Activated T-cell treated with anti-CD3 and anti-CD28 coated beads, Interleukin-2, amount 50 U/mL, for 4 hours (primary cell): ENCODE measurements at regions not wholly inside any gene's neighbourhood (a gene's known extent, or its start where the extent isn't known, plus 50 kb on each side); places are given as distances from the start of the nearest gene placed in this dataset.
"Not testable (repeated sequence)": the region's sequence is repeated elsewhere in the genome, so short reads cannot be mapped to it uniquely, and the experiment has no call there.

Experiments used
- ATAC-seq, 2 donors: fragments of 200-7000 bp; cut with Tn5 transposase; one replicate each; pipeline ENCODE4 v1.10.0; 2021
- DNase-seq: peaks from one replicate; pipeline ENCODE4 v3.0.0-alpha.2; 2020
- H3K27me3 Mint-ChIP-seq: one replicate; pipeline ENCODE4 v1.8.0; 2021; ENCODE audit warnings: low read depth, mixed read lengths
- H3K36me3 Mint-ChIP-seq: one replicate; pipeline ENCODE4 v1.8.0; 2022; ENCODE audit warnings: mixed read lengths; ENCODE audit not compliant: insufficient read depth
- H3K4me1 Mint-ChIP-seq: one replicate; pipeline ENCODE4 v1.8.0; 2021; ENCODE audit warnings: low read depth, mixed read lengths
- H3K4me3 Mint-ChIP-seq: one replicate; pipeline ENCODE4 v1.8.0; 2021; ENCODE audit warnings: mild to moderate bottlenecking, moderate library complexity, mixed read lengths
- H3K9me3 Mint-ChIP-seq: one replicate; pipeline ENCODE4 v1.8.0; 2021; ENCODE audit warnings: mixed read lengths

DNA sequence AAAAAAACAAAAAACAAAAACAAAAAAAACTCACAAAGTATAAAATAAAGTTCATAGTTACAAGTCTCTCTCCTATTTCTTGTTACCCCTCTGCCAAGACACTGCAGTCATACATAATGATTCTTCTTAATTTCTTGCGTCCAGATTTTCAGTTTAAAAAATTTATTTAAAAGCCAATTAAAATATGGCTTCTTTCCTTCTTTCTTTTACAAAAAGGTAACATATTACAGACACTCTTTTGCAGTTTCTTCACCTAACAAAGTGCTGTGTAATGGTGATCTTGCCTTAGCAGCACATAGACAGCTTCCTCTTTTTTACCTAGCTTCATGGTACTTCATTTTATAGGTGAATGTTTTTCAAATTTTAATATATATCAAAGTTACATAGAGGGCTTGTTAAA lies 136.1 kb upstream of the SGO1 start:
- Mint-ChIP-seq H3K4me3 (no peak overlapping the region), H3K27me3 (no peaks in the 10 kb centered on the region), H3K36me3 (no peaks in the 10 kb centered on the region), H3K9me3 (no peaks in the 10 kb centered on the region), H3K4me1 (no peaks in the 10 kb centered on the region)
- ATAC-seq (no peak), DNase-seq (no peak)

GRCh38 chr3:20321391-20322047 lies 135.5 kb upstream of the SGO1 start:
- no peak for ATAC-seq
- H3K4me1 Mint-ChIP-seq = no peaks in the 10 kb centered on the region
- no peaks in the 10 kb centered on the region for H3K36me3 Mint-ChIP-seq
- H3K9me3 Mint-ChIP-seq = no peaks in the 10 kb centered on the region
- no peaks in the 10 kb centered on the region for H3K27me3 Mint-ChIP-seq
- DNase-seq = no peak
- H3K4me3 Mint-ChIP-seq = no peak overlapping the region

DNA sequence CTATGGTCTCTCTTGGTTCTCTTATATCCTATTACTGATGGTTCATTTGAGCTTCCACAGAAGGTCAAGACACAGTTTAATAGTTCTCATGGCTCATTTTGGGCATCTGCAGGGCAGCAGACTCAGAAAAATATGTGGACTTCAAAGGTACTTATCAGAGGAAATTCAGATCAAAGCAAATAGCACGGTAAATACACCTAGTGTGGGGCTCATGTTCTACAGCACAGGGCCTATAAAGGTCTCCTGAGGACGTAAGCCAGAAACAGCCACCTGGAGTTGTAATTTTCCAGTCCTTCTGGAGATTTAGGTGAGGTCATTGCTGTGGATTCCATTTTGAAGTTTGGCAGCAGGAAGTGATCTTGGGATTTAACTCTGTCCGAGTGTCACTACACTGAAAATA lies 134.5 kb upstream of the SGO1 start:
- no peaks in the 10 kb centered on the region for H3K27me3 Mint-ChIP-seq
- H3K4me1 Mint-ChIP-seq = no peaks in the 10 kb centered on the region
- H3K4me3 Mint-ChIP-seq = no peak overlapping the region
- ATAC-seq = no peak
- DNase-seq = no peak
- H3K9me3 Mint-ChIP-seq = no peaks in the 10 kb centered on the region
- no peaks in the 10 kb centered on the region for H3K36me3 Mint-ChIP-seq

- DNase-seq (no peak), ATAC-seq (no peak)
- no peak overlapping the region for H3K4me3 Mint-ChIP-seq
- H3K27me3 Mint-ChIP-seq = no peaks in the 10 kb centered on the region
- H3K36me3 Mint-ChIP-seq = no peaks in the 10 kb centered on the region
- no peaks in the 10 kb centered on the region for H3K4me1 Mint-ChIP-seq
- H3K9me3 Mint-ChIP-seq = no peaks in the 10 kb centered on the region
These were observed 133.5 kb upstream of the SGO1 start for GRCh38 chr3:20319551-20319950.

DNA sequence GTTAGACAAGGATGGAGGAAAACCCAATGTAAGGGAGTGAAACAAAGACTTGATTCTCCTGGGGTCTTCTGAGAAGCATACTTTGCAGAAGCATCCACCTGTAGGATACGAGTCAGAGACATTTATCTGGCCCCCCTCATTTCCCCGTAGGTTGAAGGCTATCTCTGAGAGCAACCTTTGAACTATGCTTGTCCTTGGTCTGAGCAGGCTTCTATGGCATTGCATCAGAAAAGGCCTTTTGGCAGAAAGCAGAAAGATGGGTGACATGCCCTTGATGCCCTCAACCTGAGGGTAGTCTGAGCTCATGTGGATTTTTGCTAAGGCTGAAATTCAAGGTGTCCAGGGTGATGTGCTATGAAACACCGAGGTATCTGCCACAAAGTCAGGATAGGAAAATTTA lies 131.6 kb upstream of the SGO1 start:
- no peaks in the 10 kb centered on the region for H3K27me3 Mint-ChIP-seq
- no peaks in the 10 kb centered on the region for H3K36me3 Mint-ChIP-seq
- no peak for ATAC-seq
- no peaks in the 10 kb centered on the region for H3K9me3 Mint-ChIP-seq
- no peaks in the 10 kb centered on the region for H3K4me1 Mint-ChIP-seq
- no peak overlapping the region for H3K4me3 Mint-ChIP-seq
- DNase-seq = no peak

- Mint-ChIP-seq H3K4me1 (no peaks in the 10 kb centered on the region), H3K27me3 (no peaks in the 10 kb centered on the region)
- no peak for ATAC-seq
These were observed 130.2 kb upstream of the SGO1 start for GRCh38 chr3:20316238-20316637.

GRCh38 chr3:20310629-20311028 lies 124.6 kb upstream of the SGO1 start:
- Mint-ChIP-seq H3K4me1 (no peaks in the 10 kb centered on the region), H3K4me3 (no peak overlapping the region), H3K27me3 (no peaks in the 10 kb centered on the region), H3K9me3 (no peaks in the 10 kb centered on the region), H3K36me3 (peaks cover 3% of the 10 kb centered on the region)
- no peak for ATAC-seq
- DNase-seq = no peak

More at GRCh38 chr3:20316238-20316637, 130.2 kb upstream of the SGO1 start:
- Mint-ChIP-seq H3K36me3 (peaks cover 3% of the 10 kb centered on the region), H3K9me3 (no peaks in the 10 kb centered on the region), H3K4me3 (no peak overlapping the region)
- no peak for DNase-seq

DNA sequence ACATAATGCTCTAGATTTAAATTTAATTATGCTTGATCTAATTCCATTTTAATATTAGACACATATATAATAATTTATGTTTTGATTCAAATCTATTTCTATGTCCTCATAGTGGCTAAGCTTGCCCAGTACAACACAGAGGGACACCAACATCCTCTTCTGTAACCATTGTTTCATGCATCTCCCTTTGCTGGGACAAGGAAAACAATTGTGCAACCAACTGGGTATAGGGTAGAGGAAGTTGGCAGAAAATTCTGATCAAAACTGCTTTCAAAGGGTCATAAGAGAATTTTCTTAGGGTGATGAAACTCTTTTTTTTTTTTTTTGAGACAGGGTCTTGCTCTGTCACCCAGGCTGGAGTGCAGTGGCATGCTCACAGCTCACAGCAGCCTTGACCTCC lies 121.4 kb upstream of the SGO1 start:
- Mint-ChIP-seq H3K27me3 (no peaks in the 10 kb centered on the region), H3K36me3 (peaks cover 3% of the 10 kb centered on the region), H3K4me1 (no peaks in the 10 kb centered on the region), H3K9me3 (no peaks in the 10 kb centered on the region), H3K4me3 (no peak overlapping the region)
- ATAC-seq (no peak), DNase-seq (no peak)

DNA sequence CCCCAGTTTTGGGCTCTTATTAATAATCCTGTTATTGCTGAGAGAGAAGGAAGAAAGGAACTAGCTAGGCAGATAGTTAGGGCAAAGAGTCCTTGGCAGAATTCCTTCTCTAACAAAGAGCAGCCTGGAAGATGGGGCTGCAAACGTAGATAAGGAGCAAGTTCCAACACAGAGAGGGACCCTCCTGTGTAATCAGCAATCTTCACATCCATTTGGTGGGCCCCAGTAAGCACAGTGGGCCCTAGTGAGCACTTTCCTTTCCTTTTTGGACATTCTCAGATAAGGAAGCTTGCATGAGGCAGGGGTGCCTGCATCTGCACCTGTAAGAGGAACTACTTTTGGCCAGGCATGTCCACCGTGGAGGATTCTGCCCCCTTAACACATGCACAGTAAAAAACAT lies 119.6 kb upstream of the SGO1 start:
- no peak for DNase-seq
- Mint-ChIP-seq H3K4me3 (no peak overlapping the region), H3K27me3 (no peaks in the 10 kb centered on the region), H3K4me1 (no peaks in the 10 kb centered on the region), H3K9me3 (no peaks in the 10 kb centered on the region), H3K36me3 (no peaks in the 10 kb centered on the region)
- no peak for ATAC-seq

DNA sequence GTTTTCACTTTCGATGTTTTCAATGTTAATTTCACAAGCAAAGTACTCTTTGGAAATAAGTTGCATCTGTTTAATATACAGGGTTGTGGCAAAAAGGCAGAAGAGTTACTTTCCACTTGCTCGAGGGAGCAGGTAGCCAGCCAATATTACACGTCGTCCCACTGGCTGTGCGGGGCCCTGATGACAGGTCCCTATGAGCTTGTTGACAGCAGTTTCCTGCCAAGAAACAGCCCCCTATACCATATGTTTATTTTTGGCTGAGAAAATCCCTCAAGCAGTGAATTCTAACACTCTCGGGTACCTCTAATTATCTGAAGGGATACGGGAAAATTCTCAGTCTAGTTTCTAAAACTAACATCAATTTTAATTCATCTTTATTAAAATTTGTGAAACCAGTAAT lies 116.8 kb upstream of the SGO1 start:
- no peak for ATAC-seq
- H3K27me3 Mint-ChIP-seq = no peaks in the 10 kb centered on the region
- H3K36me3 Mint-ChIP-seq = no peaks in the 10 kb centered on the region
- no peaks in the 10 kb centered on the region for H3K9me3 Mint-ChIP-seq
- DNase-seq = no peak
- no peak overlapping the region for H3K4me3 Mint-ChIP-seq
- no peaks in the 10 kb centered on the region for H3K4me1 Mint-ChIP-seq

DNA sequence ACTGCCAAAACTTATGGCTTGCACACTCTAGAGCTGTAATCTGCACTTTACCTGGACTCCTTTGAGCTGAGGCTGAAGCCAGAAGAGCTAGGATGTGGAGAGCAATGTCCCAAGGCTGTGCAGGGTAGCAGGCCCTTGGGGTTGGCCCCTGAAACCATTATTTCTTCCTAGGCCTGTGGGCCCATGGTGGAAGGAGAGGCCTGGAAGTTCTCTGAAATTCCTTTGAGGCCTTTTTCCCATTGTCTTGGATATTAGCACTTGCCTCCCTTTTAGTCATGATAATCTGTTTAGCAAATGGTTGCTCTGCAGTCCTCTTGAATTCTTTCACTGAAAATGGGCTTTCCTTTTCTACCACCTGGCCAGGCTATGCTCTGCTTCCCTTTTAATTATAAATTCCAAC lies 102.0 kb upstream of the SGO1 start:
- no peak for DNase-seq
- Mint-ChIP-seq H3K4me1 (no peaks in the 10 kb centered on the region), H3K27me3 (no peaks in the 10 kb centered on the region), H3K4me3 (no peak overlapping the region), H3K9me3 (peaks cover 60% of the 10 kb centered on the region), H3K36me3 (peaks cover 7% of the 10 kb centered on the region)
- no peak for ATAC-seq

DNA sequence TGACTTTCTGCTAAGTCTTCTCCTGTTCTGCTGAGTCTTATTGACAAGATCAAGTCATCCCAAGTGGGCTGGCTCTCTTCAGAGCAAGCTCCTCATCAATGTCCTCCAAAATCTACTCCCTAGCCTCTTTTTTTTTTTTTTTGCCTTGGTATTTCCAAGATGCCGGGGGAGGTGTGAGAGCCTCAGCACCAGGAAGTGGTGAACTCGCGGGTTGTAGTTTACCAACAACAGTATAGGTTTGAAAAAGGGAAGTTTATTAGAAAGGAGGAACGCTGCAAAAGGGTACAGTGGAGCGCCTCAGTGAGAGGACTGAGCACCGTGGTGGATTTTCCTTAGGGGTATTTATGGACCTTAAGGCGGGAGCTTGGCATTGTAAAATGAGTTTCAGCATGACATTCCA lies 94.3 kb upstream of the SGO1 start:
- DNase-seq (no peak), ATAC-seq (no peak)
- Mint-ChIP-seq H3K36me3 (peaks cover 3% of the 10 kb centered on the region), H3K4me1 (peaks cover 5% of the 10 kb centered on the region), H3K9me3 (peaks cover 17% of the 10 kb centered on the region), H3K27me3 (no peaks in the 10 kb centered on the region), H3K4me3 (no peak overlapping the region)

GRCh38 chr3:20265977-20266376 lies 80.0 kb upstream of the SGO1 start:
- H3K4me3 Mint-ChIP-seq, ATAC-seq, DNase-seq, H3K36me3 Mint-ChIP-seq, H3K9me3 Mint-ChIP-seq, H3K27me3 Mint-ChIP-seq, H3K4me1 Mint-ChIP-seq: not testable (repeated sequence)

- peaks cover 10% of the 10 kb centered on the region for H3K9me3 Mint-ChIP-seq
- no peaks in the 10 kb centered on the region for H3K27me3 Mint-ChIP-seq
- no peak for ATAC-seq
- no peaks in the 10 kb centered on the region for H3K4me1 Mint-ChIP-seq
- H3K36me3 Mint-ChIP-seq = peaks cover 5% of the 10 kb centered on the region
- no peak overlapping the region for H3K4me3 Mint-ChIP-seq
- DNase-seq = no peak
These were observed 79.0 kb upstream of the SGO1 start for GRCh38 chr3:20264900-20265567.

DNA sequence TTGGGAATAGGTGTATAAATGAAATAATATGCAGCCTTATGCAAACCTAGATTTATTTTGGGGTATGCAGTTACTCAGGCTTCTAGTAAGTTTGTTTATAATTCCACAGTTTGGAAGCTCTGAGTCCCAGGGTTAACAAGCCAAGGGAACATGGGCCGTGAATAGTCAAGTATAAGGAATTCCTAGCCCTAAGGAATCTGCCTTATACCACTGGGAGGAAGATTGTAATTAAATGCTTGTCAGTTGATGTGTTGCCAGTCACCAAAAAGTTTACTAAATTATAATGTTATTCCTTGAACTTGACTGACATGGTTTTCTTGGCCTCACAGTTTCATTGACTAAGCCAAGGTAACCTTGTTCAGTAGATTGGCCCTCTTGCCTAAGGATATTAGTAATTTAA lies 72.4 kb upstream of the SGO1 start:
- Mint-ChIP-seq H3K27me3 (no peaks in the 10 kb centered on the region), H3K36me3 (no peaks in the 10 kb centered on the region), H3K4me3 (no peak overlapping the region), H3K9me3 (no peaks in the 10 kb centered on the region), H3K4me1 (no peaks in the 10 kb centered on the region)
- ATAC-seq = no peak
- no peak for DNase-seq
